Daoy (cell line): ENCODE measurements at regions not wholly inside any gene's neighbourhood (a gene's known extent, or its start where the extent isn't known, plus 50 kb on each side); places are given as distances from the start of the nearest gene placed in this dataset.
"Not testable (repeated sequence)": the region's sequence is repeated elsewhere in the genome, so short reads cannot be mapped to it uniquely, and the experiment has no call there.

Source experiments
- DNase-seq: peaks from one replicate; pipeline ENCODE4 v3.0.0-alpha.2; 2015; ENCODE audit warnings: low read depth

DNA sequence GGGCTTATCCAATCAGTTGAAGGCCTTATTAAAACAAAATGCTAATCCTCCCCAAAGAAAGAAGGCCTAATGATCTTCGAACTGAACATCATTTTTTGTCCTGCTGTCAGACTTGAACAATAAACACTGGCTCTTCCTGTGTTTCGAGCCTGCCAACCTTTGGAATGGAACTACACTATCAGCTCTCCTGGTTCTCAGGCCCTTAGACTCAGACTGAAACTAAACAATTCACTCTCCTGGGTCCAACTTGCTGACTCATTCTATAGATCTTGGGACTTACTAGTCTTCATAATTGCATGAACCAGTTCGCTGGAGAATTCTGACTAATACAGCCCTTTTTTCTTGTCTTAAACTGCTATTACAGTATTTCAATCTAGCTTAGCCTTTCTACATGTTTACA, 235.2 kb downstream of the LNPK start:
- DNase-seq, result peak; percentile 20

DNA sequence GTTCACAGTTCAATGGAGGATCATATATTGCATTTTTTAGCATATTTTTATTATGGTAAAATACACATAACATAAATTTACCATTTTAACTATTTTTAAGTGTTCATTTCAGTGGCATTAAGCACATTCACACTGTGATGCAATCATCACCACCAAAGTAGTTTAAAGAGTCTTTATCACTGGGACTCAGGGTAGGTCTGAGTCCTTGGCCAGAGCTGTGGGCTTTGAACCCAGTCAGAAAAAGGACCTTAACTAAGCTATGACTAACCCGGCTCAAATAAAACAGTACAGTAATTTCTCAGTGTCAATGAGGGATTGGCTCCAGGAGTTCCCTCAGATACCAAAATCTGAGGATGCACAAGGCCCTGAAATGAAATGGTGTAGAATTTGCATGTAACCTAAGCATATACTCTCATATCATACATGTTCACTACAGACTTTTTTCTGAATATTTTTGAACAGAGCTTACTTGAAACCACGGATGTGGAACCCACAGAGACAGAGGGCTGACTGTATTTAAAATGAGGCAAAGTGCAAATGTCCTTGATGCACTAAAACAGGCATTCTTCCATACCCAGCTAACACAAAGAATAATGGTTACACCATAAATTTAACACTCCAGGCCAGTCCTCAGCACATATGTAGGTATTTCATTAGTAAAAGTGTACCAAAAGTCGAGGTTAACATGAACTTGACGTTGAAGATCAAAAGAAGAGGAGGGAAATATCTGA, 246.2 kb downstream of the LNPK start:
- no peak for DNase-seq

DNA sequence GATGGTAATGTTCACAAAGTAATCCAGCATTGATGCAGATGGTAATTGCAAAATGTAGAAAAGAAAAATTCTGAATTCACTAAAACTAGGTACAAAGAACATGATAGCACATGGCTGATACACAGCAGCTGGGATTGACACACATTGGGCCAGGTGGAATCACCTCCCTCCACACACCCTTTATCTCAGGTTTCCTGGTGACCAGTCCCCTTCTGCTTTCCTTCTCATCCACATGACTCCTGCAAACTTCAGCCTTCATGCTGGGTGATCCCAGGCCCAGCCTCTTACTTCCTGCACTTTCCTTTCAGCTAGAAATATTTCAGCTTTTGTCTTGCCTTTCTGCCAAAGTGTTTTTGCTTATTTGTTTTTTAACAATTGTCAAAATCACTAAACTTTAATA, 246.9 kb downstream of the LNPK start:
- no peak for DNase-seq

DNA sequence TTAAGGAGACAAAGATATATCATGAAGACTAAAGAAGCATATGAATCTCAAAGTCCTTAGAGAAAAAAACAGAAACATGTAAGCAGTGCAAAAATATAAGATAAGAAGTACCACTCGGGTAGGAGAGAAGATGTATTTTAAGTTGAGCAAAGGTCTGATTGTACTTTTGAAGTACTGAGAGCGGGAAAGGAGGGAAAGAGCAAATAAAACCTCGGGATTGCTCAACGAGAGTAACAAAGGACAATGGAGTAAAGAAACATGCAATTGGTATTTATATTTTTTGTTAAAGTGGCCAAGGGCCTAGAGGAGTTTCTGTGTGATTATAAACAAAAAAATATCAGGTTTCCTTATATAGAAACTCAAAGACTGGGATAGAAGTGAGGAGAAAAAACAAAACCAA, 251.9 kb downstream of the LNPK start:
- no peak for DNase-seq

DNA sequence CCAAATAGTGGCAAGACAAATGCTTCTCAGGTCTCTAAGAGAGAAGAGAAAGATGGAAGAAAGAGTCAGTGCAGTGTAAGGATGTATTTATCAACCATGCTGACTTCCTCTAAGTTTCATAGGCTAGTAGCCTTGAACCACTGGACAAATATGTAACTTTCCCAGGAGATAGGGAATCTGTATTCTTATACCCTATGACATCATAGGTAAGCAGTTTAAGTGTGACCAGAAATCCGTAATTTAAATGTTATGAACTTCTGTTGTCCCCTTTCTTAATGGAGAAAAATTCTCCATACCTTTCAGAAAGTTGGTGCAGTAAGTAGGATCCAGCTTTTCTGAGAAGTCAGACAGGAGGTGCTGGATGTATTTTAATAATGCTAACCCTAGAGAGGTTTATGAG, 256.2 kb downstream of the LNPK start:
- no peak for DNase-seq

DNA sequence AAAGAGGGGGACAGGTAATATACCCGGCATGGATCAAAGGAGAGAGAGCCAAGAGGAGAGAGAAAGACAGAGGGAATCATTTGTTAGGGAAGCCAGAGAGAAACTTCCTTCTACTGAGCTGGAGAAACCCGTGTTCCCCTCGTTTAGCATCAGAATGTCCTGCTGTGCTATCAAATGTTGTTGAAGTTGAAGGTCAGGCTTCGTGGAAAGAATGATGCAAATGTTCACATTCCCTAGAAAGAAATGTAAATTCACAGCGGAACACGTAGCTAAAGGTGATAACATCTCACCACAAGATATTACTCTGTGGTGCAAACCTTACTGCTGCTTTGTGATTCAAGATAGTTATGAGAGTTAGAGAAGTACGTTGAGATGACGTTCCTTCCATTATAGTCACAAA, 258.1 kb downstream of the LNPK start:
- no peak for DNase-seq

DNA sequence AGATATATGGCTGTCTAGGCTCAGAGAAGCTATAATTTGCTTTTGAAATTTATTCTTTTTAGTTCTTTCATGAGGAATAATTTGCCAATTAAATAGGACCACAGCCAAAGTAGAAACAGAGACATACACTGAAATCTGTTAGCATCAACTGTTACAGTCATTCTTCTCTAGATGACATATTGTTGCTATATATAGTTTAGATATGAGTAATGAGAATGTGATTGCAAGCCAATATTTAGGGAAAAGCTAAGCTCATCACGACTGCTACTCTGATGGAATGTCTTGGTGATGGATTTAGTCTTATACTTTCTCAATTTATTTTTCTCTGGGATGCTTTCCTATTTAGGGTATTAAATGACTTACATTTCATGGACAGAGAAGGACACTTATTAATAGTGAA, 259.1 kb downstream of the LNPK start:
- DNase-seq, result no peak

DNA sequence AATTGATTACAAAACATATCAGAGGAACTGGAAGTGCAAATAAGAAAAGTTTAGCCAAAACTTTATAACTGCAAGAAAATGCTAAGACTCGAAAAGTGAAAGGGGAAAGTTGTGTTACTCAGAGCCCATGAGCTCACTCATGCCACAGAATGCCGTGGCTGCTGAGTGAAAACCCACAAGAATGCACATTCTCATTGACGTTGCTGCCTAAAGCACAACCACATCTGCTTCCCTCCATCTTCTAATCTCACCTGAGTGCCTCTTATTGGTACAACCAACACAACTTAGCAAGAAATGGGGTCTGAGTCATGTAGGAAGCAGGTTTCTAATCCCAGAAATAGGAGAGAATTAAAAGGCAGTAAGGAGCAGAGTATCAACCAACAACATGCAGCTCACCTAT, 259.7 kb downstream of the LNPK start:
- peak; percentile 85 for DNase-seq

DNA sequence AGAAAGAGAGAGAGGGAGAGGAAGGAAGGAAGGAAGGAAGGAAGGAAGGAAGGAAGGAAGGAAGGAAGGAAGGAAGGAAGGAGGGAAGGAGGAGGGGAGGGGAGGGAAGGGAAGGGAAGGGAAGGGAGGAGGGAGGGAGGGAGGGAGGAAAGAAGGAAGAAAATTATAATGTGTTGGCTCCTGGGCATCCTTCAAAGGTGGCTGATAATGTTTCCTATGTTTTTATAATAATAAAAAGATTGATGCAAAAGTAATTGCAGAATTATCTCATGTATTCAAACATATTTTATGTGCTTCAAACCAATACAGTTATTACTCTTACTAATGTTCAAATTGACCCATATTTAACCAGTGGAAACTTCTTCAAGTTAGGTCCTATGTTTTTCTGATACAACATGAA, 260.9 kb downstream of the LNPK start:
- DNase-seq, result no peak

DNA sequence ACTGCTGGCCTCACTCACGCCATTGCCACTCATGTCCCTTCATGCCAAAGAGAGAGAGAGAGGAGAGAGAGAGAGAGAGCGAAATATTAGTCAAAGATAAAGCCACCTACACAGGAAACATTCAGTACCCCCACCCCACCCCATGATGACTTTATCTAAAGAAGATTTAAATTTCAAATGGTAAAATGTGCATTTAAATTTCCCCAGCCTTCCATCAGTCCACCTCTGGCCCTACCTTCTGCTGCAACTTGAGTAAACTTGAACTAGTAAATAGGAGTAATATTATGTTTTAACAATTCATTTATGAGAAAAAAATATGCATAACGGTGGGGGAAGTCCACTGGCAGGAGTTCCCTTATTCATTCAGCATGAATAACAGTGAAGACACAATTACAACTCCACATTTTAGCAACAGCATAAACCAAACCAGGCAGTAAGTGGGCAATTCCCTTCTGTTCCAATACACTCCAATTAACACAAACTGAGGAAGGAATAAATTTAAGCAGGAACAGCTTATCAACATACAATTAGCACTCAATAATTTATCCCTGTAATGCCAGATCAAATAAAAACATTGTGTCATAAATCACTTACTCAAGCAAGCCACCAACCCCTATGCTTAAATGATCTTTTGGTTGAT, 264.2 kb downstream of the LNPK start:
- no peak for DNase-seq

DNA sequence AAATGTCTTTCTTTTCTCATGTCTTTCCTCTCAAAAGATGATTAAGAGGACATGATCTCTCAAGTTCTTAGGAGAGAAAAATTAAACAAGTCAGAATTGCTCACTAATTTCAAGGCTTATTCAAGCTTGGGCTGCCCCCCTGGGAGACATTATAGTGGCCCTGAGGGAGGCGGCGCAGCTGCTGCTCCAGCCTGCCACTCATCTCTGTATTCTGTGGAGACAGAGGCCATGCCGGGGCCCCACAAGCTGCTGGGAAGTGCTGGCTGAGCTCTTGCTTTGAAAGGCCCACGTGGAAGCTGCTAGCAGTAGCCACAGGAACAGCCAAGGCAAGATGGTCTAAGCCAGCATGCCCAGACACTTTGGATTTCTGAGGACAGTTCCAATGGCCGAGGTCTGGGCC, 267.4 kb downstream of the LNPK start:
- no peak for DNase-seq

DNA sequence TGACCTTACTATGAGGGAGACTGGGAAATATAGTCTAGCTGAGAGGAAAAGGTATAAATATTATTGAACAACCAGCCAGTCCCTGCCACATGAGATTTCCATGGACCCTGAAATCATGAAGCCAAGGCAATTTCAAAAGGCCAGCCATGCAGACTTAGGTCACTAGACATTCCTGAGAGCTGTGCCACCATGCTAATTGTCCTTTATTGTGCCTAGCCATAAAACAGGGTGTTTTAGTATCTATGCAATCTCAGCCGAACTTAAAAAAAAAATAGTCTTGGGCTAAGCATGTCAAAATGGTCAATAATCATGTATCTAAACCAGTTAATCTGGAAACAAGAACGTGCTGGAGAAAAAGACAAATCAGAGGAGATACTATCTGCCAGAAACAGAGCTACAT, 269.5 kb downstream of the LNPK start:
- no peak for DNase-seq

DNA sequence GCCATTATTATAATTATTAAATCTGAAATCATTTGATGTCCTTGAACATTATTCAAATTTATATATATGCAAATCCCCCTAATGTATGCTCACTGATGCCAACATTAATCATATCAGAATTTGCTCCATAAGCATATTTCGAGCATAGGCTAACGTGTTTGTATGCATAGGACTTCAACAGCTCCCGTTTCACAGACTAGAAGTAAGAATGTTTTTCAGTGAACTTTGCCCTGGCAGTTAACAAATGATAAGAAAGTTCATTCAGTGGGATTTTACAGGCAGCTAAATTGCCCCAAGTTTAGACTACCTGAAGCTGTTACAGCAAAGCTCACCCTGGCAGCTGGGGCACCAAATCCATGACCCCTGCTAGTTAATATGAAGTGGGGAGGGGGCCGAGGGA, 272.0 kb downstream of the LNPK start:
- DNase-seq, result no peak

DNA sequence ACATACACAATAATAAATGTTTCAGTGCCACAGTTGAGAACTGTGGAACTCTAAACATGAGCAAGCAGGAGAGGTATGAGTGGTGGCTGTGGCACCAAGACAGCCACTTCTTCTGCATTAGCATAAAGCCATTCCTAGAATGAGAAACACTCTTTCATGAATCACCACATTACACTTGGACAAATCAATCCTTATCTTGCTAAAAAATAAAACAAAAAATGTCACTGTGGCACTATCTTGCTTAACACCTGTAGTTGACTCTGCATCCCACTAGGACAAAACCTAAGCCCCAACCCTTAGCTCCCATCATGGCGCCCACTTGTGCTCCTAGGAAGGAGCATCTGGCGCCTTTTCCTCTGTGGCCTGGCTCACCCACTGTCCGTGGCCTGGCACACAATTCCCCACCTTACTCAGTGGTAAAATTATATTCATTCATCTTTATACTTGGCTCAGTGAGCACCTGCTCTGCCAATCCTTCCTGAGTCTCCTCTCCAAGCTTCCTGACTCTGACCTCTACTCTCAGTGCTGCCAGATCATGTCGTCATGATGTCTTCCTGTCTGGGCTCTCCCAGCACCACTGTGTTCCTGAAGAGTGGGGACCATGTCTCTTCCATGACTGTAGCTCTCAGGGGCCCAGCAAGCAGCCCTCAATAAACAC, 272.9 kb downstream of the LNPK start:
- DNase-seq, result no peak

DNA sequence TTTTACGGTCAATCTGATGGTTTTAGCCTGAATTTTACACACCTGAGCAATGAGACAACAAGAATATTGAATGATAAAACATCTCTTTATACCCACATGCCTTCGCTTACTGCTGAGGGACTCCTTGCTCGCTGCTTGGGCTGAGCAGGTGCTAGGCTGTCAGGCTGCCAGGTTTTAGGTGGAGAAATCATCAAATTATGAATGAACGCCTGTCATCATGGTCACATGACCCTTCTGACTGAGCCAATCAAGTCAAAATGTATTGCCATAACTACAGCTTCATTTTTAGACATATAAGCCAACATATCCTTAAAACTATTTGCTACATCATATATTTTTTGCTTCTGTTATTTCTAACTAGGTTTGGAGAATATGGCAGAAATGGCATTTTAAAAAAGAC, 274.0 kb downstream of the LNPK start:
- no peak for DNase-seq

DNA sequence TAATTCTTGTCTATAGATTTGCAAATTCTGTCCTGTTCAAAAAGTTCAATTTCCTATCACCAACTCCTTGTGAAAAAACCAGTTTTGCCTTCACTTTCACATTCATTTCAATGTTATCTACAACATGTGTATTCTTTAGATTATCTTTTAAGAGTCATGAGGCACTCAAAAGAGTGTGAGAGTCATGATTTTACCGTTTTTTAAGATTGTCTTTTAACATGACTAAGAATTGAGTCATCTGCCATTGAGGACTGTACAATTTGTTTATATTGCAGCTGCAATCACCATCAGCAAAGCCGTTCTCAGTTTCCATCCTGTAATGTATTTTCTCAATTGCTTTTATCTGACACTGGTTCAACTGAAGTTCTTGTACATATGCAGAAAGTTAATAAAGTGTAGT, 275.8 kb downstream of the LNPK start:
- DNase-seq, result peak; percentile 47

DNA sequence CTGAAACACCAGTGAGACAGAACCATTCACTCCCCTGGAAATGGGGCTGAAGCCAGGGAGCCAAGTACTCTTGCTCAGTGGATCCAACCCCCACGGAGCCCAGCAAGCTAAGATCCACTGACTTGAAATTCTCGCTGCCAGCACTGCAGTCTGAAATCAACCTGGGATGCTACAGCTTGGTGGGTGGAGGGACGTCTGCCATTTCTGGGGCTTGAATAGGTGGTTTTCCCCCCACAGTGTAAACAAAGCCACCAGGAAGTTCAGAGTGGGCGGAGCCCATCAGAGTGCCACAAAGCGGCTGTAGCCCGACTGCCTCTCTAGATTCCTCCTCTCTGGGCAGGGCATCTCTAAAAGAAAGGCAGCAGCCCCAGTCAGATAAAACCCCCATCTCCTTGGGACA, 292.8 kb downstream of the LNPK start:
- DNase-seq, result peak; percentile 24

DNA sequence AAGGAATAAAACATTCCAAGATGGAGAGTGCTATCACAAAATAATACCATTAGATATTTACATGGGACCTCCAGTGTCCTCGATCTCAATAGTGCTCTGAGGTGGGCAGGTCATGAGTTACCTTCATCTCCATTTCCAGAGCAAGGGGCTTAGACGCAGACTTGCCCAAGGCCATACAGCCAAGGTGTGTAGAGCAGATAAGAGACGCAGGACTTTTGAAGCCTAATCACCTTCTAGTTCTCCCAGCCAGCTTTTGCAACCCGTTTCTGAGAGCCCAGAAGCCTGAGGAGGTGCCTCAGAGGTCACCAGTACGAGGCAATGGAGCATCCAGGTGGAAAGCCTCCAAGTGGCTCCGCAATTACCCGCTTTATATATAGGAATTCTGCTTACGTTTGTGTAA, 294.7 kb downstream of the LNPK start:
- DNase-seq, result no peak

DNA sequence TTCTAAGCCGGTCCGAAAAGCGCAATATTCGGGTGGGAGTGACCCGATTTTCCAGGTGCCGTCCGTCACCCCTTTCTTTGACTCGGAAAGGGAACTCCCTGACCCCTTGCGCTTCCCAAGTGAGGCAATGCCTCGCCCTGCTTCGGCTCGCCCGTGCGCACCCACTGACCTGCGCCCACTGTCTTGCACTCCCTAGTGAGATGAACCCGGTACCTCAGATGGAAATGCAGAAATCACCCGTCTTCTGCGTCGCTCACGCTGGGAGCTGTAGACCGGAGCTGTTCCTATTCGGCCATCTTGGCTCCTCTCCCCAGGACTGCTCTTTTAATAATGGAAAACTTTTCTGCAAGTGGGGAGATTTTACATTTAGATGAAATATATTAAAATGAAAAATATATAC, 297.5 kb downstream of the LNPK start:
- not testable (repeated sequence) for DNase-seq

DNA sequence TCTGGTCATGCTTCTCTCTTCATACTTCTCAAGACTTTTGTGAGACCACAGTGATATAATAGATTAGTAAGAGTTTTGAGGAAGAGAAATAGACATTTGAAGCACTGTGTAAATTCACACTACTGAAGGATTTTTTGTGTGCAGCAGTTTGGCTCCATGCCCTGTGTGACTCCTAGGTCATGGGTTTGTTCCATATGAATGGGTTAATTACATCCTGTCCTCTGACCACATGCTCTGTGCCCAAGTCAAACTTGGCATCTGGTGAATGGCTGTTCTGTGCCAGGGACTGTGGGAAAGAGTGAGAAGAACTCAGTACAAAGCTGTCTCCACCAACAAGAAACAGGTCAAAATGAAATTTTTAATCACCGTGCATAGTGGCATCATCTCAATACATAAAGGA, 304.0 kb downstream of the LNPK start:
- DNase-seq, result peak; percentile 41

DNA sequence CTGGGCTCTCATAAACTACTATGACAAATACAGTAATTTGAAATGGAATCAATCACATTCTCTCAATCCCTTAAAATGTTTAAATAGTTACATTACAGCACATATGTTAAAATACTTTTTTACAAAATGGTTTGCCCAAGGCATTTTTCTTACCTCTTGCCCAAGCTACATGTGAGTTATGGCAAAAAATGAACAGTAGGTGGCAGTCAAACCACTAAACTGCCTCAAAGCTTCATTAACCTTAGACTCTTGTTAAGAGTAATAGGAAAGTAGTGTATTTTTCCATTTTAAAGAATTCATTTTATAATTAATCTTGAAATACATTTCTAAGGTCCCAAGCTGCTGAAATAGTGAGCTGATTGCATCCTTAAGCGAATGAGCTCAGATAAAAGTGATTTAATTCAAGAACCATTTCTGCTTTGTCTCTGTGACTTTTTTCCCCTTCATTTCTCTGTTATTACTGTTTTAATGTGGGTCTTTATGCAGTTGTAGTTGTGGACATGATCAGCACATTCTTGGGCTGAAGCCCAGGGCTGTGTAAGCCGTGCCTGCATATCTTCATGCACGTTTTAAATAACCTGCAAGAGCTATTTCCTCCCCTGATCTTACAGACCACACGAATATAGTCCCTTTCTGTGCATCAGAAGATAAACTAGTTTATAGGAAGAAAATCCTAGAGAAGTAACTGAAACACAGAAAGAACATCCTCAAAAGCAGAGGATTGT, 311.8 kb downstream of the LNPK start:
- peak; percentile 55 for DNase-seq

DNA sequence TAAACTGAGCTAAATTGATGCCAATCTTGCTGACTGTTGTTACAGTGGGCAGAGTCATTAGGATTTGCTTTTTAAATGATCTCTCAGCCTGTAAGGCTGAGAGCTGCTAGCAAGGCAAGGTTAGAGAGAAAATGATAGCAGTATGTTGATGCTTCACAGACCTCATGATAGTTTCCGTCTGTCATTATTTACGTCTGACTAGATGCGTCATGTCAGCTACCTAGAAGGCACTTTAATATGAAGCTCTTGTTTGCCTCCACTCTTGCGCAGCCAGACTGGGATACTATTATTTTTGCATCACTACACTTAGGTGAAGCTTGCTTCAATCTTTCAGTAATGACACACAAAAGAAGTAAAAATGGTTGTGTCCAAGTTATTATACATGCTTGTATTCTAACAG, 313.8 kb downstream of the LNPK start:
- DNase-seq, result no peak

DNA sequence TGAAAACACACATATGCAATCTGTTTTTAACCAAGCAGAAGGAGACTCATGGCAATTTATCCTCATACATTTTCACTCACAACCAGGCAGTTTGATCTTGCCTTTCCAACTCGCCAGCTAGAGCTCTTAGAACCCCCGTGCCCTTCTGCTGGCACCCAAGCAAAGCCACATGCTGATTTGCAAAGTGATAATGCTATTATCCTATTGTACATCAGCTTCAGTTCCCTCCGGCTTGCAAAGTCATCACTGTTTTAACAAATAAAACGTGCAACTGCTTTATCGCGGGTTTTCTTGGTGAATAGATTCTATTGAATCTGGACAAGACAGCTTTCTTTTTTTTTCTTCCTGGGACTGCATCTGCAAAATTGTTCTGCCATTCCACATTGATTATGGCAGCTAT, 314.6 kb downstream of the LNPK start:
- DNase-seq, result no peak
